Spinal cord (tissue), 9 donors: ENCODE measurements at regions not wholly inside any gene's neighbourhood (a gene's known extent, or its start where the extent isn't known, plus 50 kb on each side); places are given as distances from the start of the nearest gene placed in this dataset.
A peak's percentile ranks its signal among the peaks of the same experiment; 100 is the strongest.

Source experiments
- DNase-seq, 6 donors: peaks; one replicate each; pipeline versions ENCODE4 v3.0.0 to v3.0.0-alpha.2; 2013 to 2015; ENCODE audit warnings: low spot score in 6 of 6, low read depth in 4 of 6
- H3K27ac ChIP-seq: one replicate; pipeline ENCODE4 v1.5.1; 2013; ENCODE audit warnings: low read depth, low read length, control low read depth
- H3K27me3 ChIP-seq: one replicate; pipeline ENCODE4 v1.6.1; 2013; ENCODE audit warnings: low read length; ENCODE audit not compliant: control insufficient read depth, insufficient read depth
- H3K36me3 ChIP-seq: one replicate; pipeline ENCODE4 v1.6.1; 2013; ENCODE audit warnings: low read length; ENCODE audit not compliant: control insufficient read depth, insufficient read depth
- H3K4me1 ChIP-seq: one replicate; pipeline ENCODE4 v1.6.1; 2013; ENCODE audit warnings: low read length; ENCODE audit not compliant: control insufficient read depth, insufficient read depth
- H3K4me3 ChIP-seq: one replicate; pipeline ENCODE4 v1.5.1; 2013; ENCODE audit warnings: low read depth, low read length, control low read depth
- H3K9me3 ChIP-seq: one replicate; pipeline ENCODE4 v1.6.1; 2013; ENCODE audit warnings: low read length; ENCODE audit not compliant: control insufficient read depth, insufficient read depth
- WGBS: methylation state at CpG from one replicate; pipeline ENCODE4 v1.1.5; 2013; ENCODE audit warnings: missing lambda C conversion rate; ENCODE audit not compliant: insufficient coverage; 5-methylcytosine and 5-hydroxymethylcytosine counted together
- donor health status: healthy.

- WGBS: 92% methylated on average over 4 of the region's 6 CpGs
- H3K27ac ChIP-seq: no peak overlapping the region
- H3K4me1 ChIP-seq: no peaks in the 10 kb centered on the region
- no peaks in the 10 kb centered on the region for H3K9me3 ChIP-seq
- H3K4me3 ChIP-seq: no peak overlapping the region
- H3K27me3 ChIP-seq: no peaks in the 10 kb centered on the region
- no peaks in the 10 kb centered on the region for H3K36me3 ChIP-seq
- peak in 1 of 6 donors; percentile 75 for DNase-seq
These were observed 734.2 kb upstream of the KIF2B start for GRCh38 chr17:53088481-53088880.

GRCh38 chr17:53061446-53061845 lies 761.3 kb upstream of the KIF2B start:
- WGBS: 49% methylated on average over 4 of the region's 4 CpGs
- no peak overlapping the region for H3K4me3 ChIP-seq
- no peak overlapping the region for H3K27ac ChIP-seq
- no peaks in the 10 kb centered on the region for H3K9me3 ChIP-seq
- H3K27me3 ChIP-seq: no peaks in the 10 kb centered on the region
- no peaks in the 10 kb centered on the region for H3K4me1 ChIP-seq
- H3K36me3 ChIP-seq: no peaks in the 10 kb centered on the region
- no peak for DNase-seq

GRCh38 chr17:53058031-53058430 lies 764.7 kb upstream of the KIF2B start:
- no peaks in the 10 kb centered on the region for H3K4me1 ChIP-seq
- no peak for DNase-seq
- H3K27ac ChIP-seq: no peak overlapping the region
- 80% methylated on average over 1 of the region's 4 CpGs for WGBS
- H3K9me3 ChIP-seq: no peaks in the 10 kb centered on the region
- H3K4me3 ChIP-seq: no peak overlapping the region
- no peaks in the 10 kb centered on the region for H3K36me3 ChIP-seq
- no peaks in the 10 kb centered on the region for H3K27me3 ChIP-seq

- peak in 2 of 6 donors; percentile 13 to 81 for DNase-seq
- WGBS: 50% methylated on average over 1 of the region's 2 CpGs
- H3K4me1 ChIP-seq: no peaks in the 10 kb centered on the region
- no peaks in the 10 kb centered on the region for H3K36me3 ChIP-seq
- H3K27me3 ChIP-seq: no peaks in the 10 kb centered on the region
- H3K9me3 ChIP-seq: peaks cover 1% of the 10 kb centered on the region
- no peak overlapping the region for H3K27ac ChIP-seq
- no peak overlapping the region for H3K4me3 ChIP-seq
These were observed 775.9 kb upstream of the KIF2B start for GRCh38 chr17:53046781-53047180.

- Histone ChIP-seq H3K36me3 (no peaks in the 10 kb centered on the region), H3K27ac (no peak overlapping the region), H3K9me3 (no peaks in the 10 kb centered on the region)
These were observed 782.7 kb upstream of the KIF2B start for GRCh38 chr17:53039981-53040380.

GRCh38 chr17:53033297-53033696 lies 789.4 kb upstream of the KIF2B start:
- H3K27ac ChIP-seq: no peak overlapping the region
- no peaks in the 10 kb centered on the region for H3K4me1 ChIP-seq
- H3K4me3 ChIP-seq: no peak overlapping the region
- no peaks in the 10 kb centered on the region for H3K36me3 ChIP-seq
- no peaks in the 10 kb centered on the region for H3K27me3 ChIP-seq
- no peak for DNase-seq
- H3K9me3 ChIP-seq: peaks cover 1% of the 10 kb centered on the region

More at GRCh38 chr17:53039981-53040380, 782.7 kb upstream of the KIF2B start:
- no peak for DNase-seq
- no peak overlapping the region for H3K4me3 ChIP-seq
- no peaks in the 10 kb centered on the region for H3K27me3 ChIP-seq
- no peaks in the 10 kb centered on the region for H3K4me1 ChIP-seq

GRCh38 chr17:53032861-53033271 lies 789.9 kb upstream of the KIF2B start:
- WGBS: 0% methylated on average over 1 of the region's 3 CpGs
- no peaks in the 10 kb centered on the region for H3K27me3 ChIP-seq
- no peak overlapping the region for H3K4me3 ChIP-seq
- no peaks in the 10 kb centered on the region for H3K36me3 ChIP-seq
- DNase-seq: peak in 2 of 6 donors; percentile 43 to 60
- no peak overlapping the region for H3K27ac ChIP-seq
- no peaks in the 10 kb centered on the region for H3K4me1 ChIP-seq
- H3K9me3 ChIP-seq: peaks cover 1% of the 10 kb centered on the region

- no peak for DNase-seq
- no peaks in the 10 kb centered on the region for H3K36me3 ChIP-seq
- no peak overlapping the region for H3K27ac ChIP-seq
- H3K9me3 ChIP-seq: no peaks in the 10 kb centered on the region
- H3K4me3 ChIP-seq: no peak overlapping the region
- H3K27me3 ChIP-seq: no peaks in the 10 kb centered on the region
- H3K4me1 ChIP-seq: no peaks in the 10 kb centered on the region
These were observed 805.5 kb upstream of the KIF2B start for GRCh38 chr17:53017227-53017626.

GRCh38 chr17:53016085-53016484 lies 806.6 kb upstream of the KIF2B start:
- Histone ChIP-seq H3K36me3 (no peaks in the 10 kb centered on the region), H3K4me3 (no peak overlapping the region), H3K4me1 (no peaks in the 10 kb centered on the region), H3K9me3 (no peaks in the 10 kb centered on the region), H3K27ac (no peak overlapping the region), H3K27me3 (no peaks in the 10 kb centered on the region)
- no peak for DNase-seq

GRCh38 chr17:53012364-53012763 lies 810.4 kb upstream of the KIF2B start:
- Histone ChIP-seq H3K27ac (no peak overlapping the region), H3K36me3 (no peaks in the 10 kb centered on the region), H3K4me3 (no peak overlapping the region), H3K4me1 (no peaks in the 10 kb centered on the region), H3K27me3 (no peaks in the 10 kb centered on the region), H3K9me3 (no peaks in the 10 kb centered on the region)
- 33% methylated on average over 2 of the region's 2 CpGs for WGBS
- peak in 1 of 6 donors; percentile 37 for DNase-seq
